GM10266 (cell line): ENCODE measurements at regions not wholly inside any gene's neighbourhood (a gene's known extent, or its start where the extent isn't known, plus 50 kb on each side); places are given as distances from the start of the nearest gene placed in this dataset.
"Not testable (repeated sequence)": the region's sequence is repeated elsewhere in the genome, so short reads cannot be mapped to it uniquely, and the experiment has no call there.

Experiments used
- DNase-seq: peaks from one replicate; pipeline ENCODE4 v3.0.0; 2012; ENCODE audit errors: extremely low spot score
- TF ChIP-seq, protein P1 (sequence below): IDR thresholded peaks from 2 replicates; pipeline ENCODE4 v1.5.1; 2012; ENCODE audit warnings: mild to moderate bottlenecking, low read depth; ENCODE audit not compliant: control insufficient read depth, insufficient read depth; ENCODE audit errors: missing control alignments

DNA sequence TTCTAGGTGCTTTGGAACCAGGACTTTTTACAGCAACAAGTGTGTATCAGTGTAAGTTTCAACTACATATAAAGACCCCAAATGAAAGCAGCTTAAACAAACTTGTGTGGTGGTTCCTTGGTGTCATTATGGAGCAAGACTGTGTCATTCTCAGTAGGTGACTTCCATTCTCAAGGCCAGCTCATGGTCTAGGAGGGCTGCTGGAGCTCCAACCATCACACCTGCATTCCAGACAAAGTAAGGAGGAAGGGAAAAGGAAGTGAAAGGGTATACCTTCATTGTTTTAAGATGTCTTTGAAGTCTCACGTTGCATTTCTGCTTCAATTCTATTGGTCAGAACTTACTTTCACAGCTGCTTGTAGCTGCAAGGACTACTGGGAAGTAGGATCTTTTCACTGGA is 188.6 kb downstream of the C1orf94 start:
- DNase-seq = no peak
- TF ChIP-seq, protein P1, sequence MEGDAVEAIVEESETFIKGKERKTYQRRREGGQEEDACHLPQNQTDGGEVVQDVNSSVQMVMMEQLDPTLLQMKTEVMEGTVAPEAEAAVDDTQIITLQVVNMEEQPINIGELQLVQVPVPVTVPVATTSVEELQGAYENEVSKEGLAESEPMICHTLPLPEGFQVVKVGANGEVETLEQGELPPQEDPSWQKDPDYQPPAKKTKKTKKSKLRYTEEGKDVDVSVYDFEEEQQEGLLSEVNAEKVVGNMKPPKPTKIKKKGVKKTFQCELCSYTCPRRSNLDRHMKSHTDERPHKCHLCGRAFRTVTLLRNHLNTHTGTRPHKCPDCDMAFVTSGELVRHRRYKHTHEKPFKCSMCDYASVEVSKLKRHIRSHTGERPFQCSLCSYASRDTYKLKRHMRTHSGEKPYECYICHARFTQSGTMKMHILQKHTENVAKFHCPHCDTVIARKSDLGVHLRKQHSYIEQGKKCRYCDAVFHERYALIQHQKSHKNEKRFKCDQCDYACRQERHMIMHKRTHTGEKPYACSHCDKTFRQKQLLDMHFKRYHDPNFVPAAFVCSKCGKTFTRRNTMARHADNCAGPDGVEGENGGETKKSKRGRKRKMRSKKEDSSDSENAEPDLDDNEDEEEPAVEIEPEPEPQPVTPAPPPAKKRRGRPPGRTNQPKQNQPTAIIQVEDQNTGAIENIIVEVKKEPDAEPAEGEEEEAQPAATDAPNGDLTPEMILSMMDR = no peak

DNA sequence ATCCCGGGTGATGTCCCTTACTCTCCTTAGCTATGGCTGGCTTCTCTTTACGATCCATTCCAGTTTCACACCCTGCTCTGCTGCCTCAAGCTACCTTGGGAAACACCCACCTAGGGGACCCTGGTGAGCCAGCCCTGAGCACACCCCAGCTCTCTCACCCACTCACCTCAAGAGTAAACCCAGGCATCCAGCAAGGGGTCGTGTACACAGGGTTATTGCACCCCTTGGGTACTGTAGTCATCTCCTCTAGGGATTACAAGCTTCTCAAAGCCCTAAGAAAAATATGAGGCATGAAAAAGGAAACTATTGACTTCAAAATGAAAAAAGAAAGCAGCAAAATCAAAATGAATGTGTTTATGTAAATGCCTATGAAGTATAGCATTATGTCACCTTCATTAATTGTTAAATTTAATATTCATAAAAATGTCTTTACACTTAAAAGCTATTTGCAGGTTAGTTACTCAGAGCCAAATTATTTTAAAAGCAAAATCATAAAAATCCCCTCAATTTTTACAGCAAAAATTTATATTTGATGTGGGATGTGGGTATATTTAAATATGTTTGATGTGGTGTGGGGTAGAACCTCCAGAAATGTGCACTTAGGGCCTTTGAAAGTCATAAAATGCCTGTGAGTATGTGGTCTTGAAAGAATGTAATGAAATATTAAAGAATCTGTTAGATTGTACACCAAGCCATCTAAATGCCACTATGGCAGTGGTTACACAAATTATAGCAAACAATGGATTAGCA is 190.3 kb downstream of the C1orf94 start:
- TF ChIP-seq, protein P1 = no peak
- DNase-seq = no peak

DNA sequence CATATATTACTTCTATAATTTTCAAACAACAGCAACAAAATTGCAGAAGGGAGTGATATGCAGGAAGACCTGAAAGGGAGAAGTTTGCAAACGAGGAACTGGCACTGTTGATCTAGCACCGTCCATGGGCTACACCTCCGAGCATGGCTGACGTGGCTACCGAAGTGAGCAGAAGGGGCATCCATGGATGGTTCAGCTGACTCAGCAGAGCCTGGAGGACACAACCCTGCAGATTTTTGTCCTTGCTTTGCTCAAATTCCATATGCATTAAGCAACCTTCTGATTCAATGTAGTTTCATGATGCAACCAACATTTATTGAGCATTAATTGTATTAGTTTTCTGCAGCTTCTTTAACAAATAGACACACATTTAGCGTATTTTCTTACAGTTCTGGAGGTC is 191.2 kb downstream of the C1orf94 start:
- no peak for DNase-seq
- TF ChIP-seq, protein P1 = no peak

DNA sequence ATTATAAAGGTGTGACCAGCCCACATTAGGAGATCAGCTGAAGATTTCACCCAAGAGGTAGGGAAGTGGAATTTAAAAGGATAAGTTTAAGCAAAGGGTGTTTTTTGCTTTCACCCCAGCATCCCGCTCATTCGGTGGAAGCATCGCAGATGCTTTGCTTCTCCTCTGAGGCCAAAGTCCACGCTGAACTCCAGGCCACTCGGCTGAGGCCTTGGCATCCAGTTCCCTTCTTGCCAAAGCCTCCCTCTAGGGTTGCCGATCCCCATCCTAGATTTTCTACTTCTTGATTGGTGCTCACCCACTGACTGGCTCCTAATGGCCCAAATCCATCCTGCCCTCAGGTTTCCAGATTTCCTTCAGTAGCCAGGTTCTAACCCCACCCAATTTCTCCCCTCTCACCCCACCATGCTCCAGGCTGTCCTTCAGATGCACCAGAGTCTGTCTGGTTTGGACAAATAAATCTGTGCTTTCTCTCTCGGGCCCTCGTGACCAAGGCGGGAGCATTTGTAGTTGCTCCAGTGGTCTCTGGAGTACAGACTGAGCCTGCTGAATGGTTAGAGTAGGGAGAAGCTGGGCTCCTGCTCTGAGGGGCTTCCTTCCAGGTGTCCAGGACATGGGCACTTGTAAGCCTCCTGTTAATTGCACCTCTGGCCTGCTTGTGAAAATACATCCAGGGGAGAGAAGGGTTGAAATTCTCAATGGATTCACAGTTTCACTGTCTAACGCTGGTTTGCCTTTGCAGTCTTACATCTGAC is 193.2 kb downstream of the C1orf94 start:
- TF ChIP-seq, protein P1 = no peak
- no peak for DNase-seq

- TF ChIP-seq, protein P1 = no peak
- no peak for DNase-seq
Observed at GRCh38 chr1:34370748-34371147, 194.0 kb downstream of the C1orf94 start.

DNA sequence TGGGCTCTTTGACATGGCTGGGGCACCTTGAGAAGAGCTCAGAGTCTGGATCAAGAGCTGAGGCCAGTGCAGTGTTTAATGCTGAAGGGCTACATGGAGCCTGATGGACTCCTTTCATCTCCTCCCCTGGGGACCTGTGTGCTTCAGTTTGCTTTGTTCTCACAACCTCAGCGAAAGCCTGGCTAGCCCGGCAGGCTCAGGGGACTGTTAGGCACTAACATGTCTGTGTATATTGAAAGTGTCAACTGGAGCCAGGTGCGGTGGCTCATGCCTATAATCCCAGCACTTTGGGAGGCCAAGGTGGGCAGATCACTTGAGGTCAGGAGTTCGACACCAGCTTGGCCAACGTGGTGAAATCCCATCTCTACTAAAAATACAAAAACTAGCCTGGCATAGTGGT is 194.5 kb downstream of the C1orf94 start:
- DNase-seq = not testable (repeated sequence)

DNA sequence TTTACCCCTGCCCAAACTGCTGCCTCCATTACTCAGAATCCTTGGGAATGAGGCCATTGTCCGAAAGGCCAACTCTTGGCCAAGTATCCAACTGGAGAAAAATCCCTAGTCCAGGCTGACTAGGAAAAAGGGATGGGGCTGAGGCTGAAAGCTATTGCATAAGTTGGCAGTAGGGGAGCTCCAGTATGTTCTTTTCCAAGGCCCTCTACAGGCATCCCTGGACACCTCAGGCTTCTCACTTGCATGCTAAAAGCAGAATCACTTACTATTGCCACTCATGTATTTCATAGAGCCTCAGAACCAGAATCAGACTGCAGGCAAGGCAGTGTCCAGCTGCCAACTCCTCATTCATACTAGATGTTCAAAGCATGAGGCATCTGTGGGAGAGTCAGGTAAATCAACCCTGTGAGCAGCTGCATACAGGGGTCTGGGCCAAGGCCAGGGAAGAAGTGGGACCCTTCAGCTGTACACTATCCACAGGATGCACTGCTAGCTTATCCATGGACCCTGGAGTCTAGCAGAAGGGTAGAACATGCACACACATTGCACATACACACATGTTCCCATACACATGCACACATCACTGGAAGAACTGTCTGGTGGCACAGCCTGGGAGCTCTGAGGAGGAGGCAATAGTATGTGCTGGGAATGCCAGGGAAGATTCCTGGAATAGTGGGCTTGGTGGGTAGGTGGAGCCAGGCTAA is 195.3 kb downstream of the C1orf94 start:
- TF ChIP-seq, protein P1 = no peak
- no peak for DNase-seq
